Hypothalamus (tissue), 51 donors: ENCODE measurements at regions not wholly inside any gene's neighbourhood (a gene's known extent, or its start where the extent isn't known, plus 50 kb on each side); places are given as distances from the start of the nearest gene placed in this dataset.

Experiments
- DNase-seq, 51 donors: peaks; one replicate each; lab custom pipeline; 2025; lab: John Stamatoyannopoulos, UW

GRCh38 chr6:147711476-147711875, 203.0 kb downstream of the SAMD5 start:
- no peak for DNase-seq

- no peak for DNase-seq
Measured at GRCh38 chr6:147712841-147713240, 204.4 kb downstream of the SAMD5 start.

GRCh38 chr6:147715035-147715434, 206.5 kb downstream of the SAMD5 start:
- peak in 9 of 51 donors; percentile 1 to 21 (median 9) for DNase-seq

- no peak for DNase-seq
Measured at GRCh38 chr6:147716434-147716833, 207.9 kb downstream of the SAMD5 start.

GRCh38 chr6:147717991-147718390, 209.5 kb downstream of the SAMD5 start:
- DNase-seq, result no peak

- DNase-seq, result no peak
Measured at GRCh38 chr6:147722158-147722557, 213.7 kb downstream of the SAMD5 start.

- DNase-seq, result no peak
Measured at GRCh38 chr6:147724454-147724853, 216.0 kb downstream of the SAMD5 start.

GRCh38 chr6:147726342-147726741, 217.9 kb downstream of the SAMD5 start:
- no peak for DNase-seq

GRCh38 chr6:147728903-147729302, 220.4 kb downstream of the SAMD5 start:
- no peak for DNase-seq

- no peak for DNase-seq
Measured at GRCh38 chr6:147733686-147734085, 225.2 kb downstream of the SAMD5 start.

- DNase-seq, result no peak
Measured at GRCh38 chr6:147734151-147734550, 225.7 kb downstream of the SAMD5 start.

- no peak for DNase-seq
Measured at GRCh38 chr6:147735924-147736323, 227.4 kb downstream of the SAMD5 start.

GRCh38 chr6:147737115-147737514, 228.6 kb downstream of the SAMD5 start:
- no peak for DNase-seq

- no peak for DNase-seq
Measured at GRCh38 chr6:147738099-147738498, 229.6 kb downstream of the SAMD5 start.

GRCh38 chr6:147738516-147739162, 230.1 kb downstream of the SAMD5 start:
- DNase-seq, result no peak

GRCh38 chr6:147740326-147740725, 231.8 kb downstream of the SAMD5 start:
- DNase-seq, result no peak

- DNase-seq, result no peak
Measured at GRCh38 chr6:147740916-147741315, 232.4 kb downstream of the SAMD5 start.

GRCh38 chr6:147741389-147741788, 232.9 kb downstream of the SAMD5 start:
- DNase-seq, result no peak

- no peak for DNase-seq
Measured at GRCh38 chr6:147742440-147742839, 233.9 kb downstream of the SAMD5 start.

- no peak for DNase-seq
Measured at GRCh38 chr6:147744012-147744411, 235.5 kb downstream of the SAMD5 start.

- DNase-seq, result no peak
Measured at GRCh38 chr6:147749331-147749730, 240.8 kb downstream of the SAMD5 start.

GRCh38 chr6:147750413-147750812, 241.9 kb downstream of the SAMD5 start:
- DNase-seq, result no peak

GRCh38 chr6:147751232-147751631, 242.7 kb downstream of the SAMD5 start:
- no peak for DNase-seq
